ENCODE measurements at regions not wholly inside any gene's neighbourhood (a gene's known extent, or its start where the extent isn't known, plus 50 kb on each side); places are given as distances from the start of the nearest gene placed in this dataset.

GRCh38 chr20:23279836-23280235 is 70.8 kb upstream of the NXT1 start:
- DNase-seq, result no peak

- no peak for DNase-seq
Observed at GRCh38 chr20:23278172-23278571, 72.4 kb upstream of the NXT1 start.

- DNase-seq, result no peak
Observed at GRCh38 chr20:23277316-23277715, 73.3 kb upstream of the NXT1 start.

- no peak for DNase-seq
Observed at GRCh38 chr20:23273776-23274175, 76.8 kb upstream of the NXT1 start.

- no peak for DNase-seq
Observed at GRCh38 chr20:23272176-23273029, 78.2 kb upstream of the NXT1 start.

- no peak for DNase-seq
Observed at GRCh38 chr20:23270382-23270911, 80.1 kb upstream of the NXT1 start.

GRCh38 chr20:23269954-23270353 is 80.6 kb upstream of the NXT1 start:
- no peak for DNase-seq

- no peak for DNase-seq
Observed at GRCh38 chr20:23268792-23269354, 81.7 kb upstream of the NXT1 start.

- DNase-seq, result no peak
Observed at GRCh38 chr20:23267909-23268308, 82.7 kb upstream of the NXT1 start.

- no peak for DNase-seq
Observed at GRCh38 chr20:23266530-23267398, 83.8 kb upstream of the NXT1 start.

GRCh38 chr20:23265226-23265625 is 85.4 kb upstream of the NXT1 start:
- no peak for DNase-seq

- no peak for DNase-seq
Observed at GRCh38 chr20:23264545-23264944, 86.0 kb upstream of the NXT1 start.

GRCh38 chr20:23260181-23260840 is 90.3 kb upstream of the NXT1 start:
- no peak for DNase-seq

- no peak for DNase-seq
Observed at GRCh38 chr20:23258747-23259121, 91.9 kb upstream of the NXT1 start.

- no peak for DNase-seq
Observed at GRCh38 chr20:23257848-23258746, 92.5 kb upstream of the NXT1 start.

GRCh38 chr20:23257106-23257761 is 93.4 kb upstream of the NXT1 start:
- DNase-seq, result no peak

GRCh38 chr20:23255716-23256385 is 94.7 kb upstream of the NXT1 start:
- peak; percentile 41 for DNase-seq

GRCh38 chr20:23255106-23255505 is 95.5 kb upstream of the NXT1 start:
- DNase-seq, result no peak

- DNase-seq, result no peak
Observed at GRCh38 chr20:23254505-23254904, 96.1 kb upstream of the NXT1 start.

GRCh38 chr20:23254034-23254433 is 96.6 kb upstream of the NXT1 start:
- no peak for DNase-seq
